GM23248 (cell line): ENCODE measurements at regions not wholly inside any gene's neighbourhood (a gene's known extent, or its start where the extent isn't known, plus 50 kb on each side); places are given as distances from the start of the nearest gene placed in this dataset.

Source experiments
- EZH2 ChIP-seq: fragments of 200-600 bp; sonication (generic); IDR thresholded peaks from 2 replicates; pipeline ENCODE4 v1.6.1; 2018; ENCODE audit warnings: antibody characterized with exemption, mild to moderate bottlenecking; ENCODE audit not compliant: insufficient read depth, poor library complexity, severe bottlenecking
- EZH2phosphoT487 ChIP-seq: fragments of 200-600 bp; sonication (generic); IDR thresholded peaks from 2 replicates; pipeline ENCODE4 v1.6.1; 2018; ENCODE audit warnings: antibody characterized with exemption, moderate library complexity, mild to moderate bottlenecking, low read depth; ENCODE audit not compliant: insufficient read depth

- TF ChIP-seq EZH2 (no peak), EZH2phosphoT487 (no peak)
Observed at GRCh38 chr4:19945501-19945900, 306.2 kb upstream of the SLIT2 start.
